ENCODE measurements at regions not wholly inside any gene's neighbourhood (a gene's known extent, or its start where the extent isn't known, plus 50 kb on each side); places are given as distances from the start of the nearest gene placed in this dataset.

- ATAC-seq, result peak; percentile 67
- no peak for TF ChIP-seq CTCF (IDR thresholded peaks at IDR 0.05)
- Histone ChIP-seq H3K4me3 (no peak overlapping the region), H3K4me1 (no peaks in the 10 kb centered on the region), H3K9me3 (no peaks in the 10 kb centered on the region), H3K36me3 (no peaks in the 10 kb centered on the region), H3K27me3 (no peaks in the 10 kb centered on the region), H3K27ac (no peak overlapping the region)
- intact Hi-C loops (cut with DNase I), result no loop called here
- DNase-seq, result no peak
Observed at GRCh38 chr11:127105593-127106541, 105.3 kb upstream of the KIRREL3 start.

GRCh38 chr11:127103586-127104388 lies 103.2 kb upstream of the KIRREL3 start:
- no peaks in the 10 kb centered on the region for H3K36me3 ChIP-seq
- H3K27ac ChIP-seq, result no peak overlapping the region
- H3K27me3 ChIP-seq, result no peaks in the 10 kb centered on the region
- DNase-seq (no peak), ATAC-seq (no peak)
- no peak overlapping the region for H3K4me3 ChIP-seq
- no peak for TF ChIP-seq CTCF (IDR thresholded peaks at IDR 0.05)
- H3K4me1 ChIP-seq, result no peaks in the 10 kb centered on the region
- H3K9me3 ChIP-seq, result no peaks in the 10 kb centered on the region
- intact Hi-C loops (cut with DNase I), result no loop called here

GRCh38 chr11:127098684-127099083 lies 98.1 kb upstream of the KIRREL3 start:
- Histone ChIP-seq H3K36me3 (no peaks in the 10 kb centered on the region), H3K4me1 (no peaks in the 10 kb centered on the region), H3K27ac (no peak overlapping the region), H3K4me3 (no peak overlapping the region), H3K27me3 (no peaks in the 10 kb centered on the region), H3K9me3 (no peaks in the 10 kb centered on the region)
- ATAC-seq (no peak), DNase-seq (no peak)
- TF ChIP-seq CTCF (IDR thresholded peaks at IDR 0.05), result no peak
- intact Hi-C loops (cut with DNase I), result no loop called here

- no peak for ATAC-seq
- intact Hi-C loops (cut with DNase I), result no loop called here
- Histone ChIP-seq H3K4me3 (no peak overlapping the region), H3K27ac (no peak overlapping the region), H3K27me3 (no peaks in the 10 kb centered on the region), H3K9me3 (no peaks in the 10 kb centered on the region), H3K36me3 (no peaks in the 10 kb centered on the region), H3K4me1 (no peaks in the 10 kb centered on the region)
- TF ChIP-seq CTCF (IDR thresholded peaks at IDR 0.05), result no peak
- no peak for DNase-seq
Observed at GRCh38 chr11:127080735-127081134, 80.2 kb upstream of the KIRREL3 start.

GRCh38 chr11:127075758-127076157 lies 75.2 kb upstream of the KIRREL3 start:
- intact Hi-C loops (cut with DNase I), result no loop called here
- no peaks in the 10 kb centered on the region for H3K27me3 ChIP-seq
- no peak overlapping the region for H3K27ac ChIP-seq
- no peaks in the 10 kb centered on the region for H3K9me3 ChIP-seq
- ATAC-seq (no peak), DNase-seq (no peak)
- no peaks in the 10 kb centered on the region for H3K4me1 ChIP-seq
- H3K36me3 ChIP-seq, result no peaks in the 10 kb centered on the region
- no peak for TF ChIP-seq CTCF (IDR thresholded peaks at IDR 0.05)
- H3K4me3 ChIP-seq, result no peak overlapping the region
